ENCODE measurements at regions not wholly inside any gene's neighbourhood (a gene's known extent, or its start where the extent isn't known, plus 50 kb on each side); places are given as distances from the start of the nearest gene placed in this dataset.

- TF ChIP-seq CTCF (IDR thresholded peaks at IDR 0.05) (no peak), EP300 (IDR thresholded peaks at IDR 0.05) (no peak), POLR2AphosphoS5 (IDR thresholded peaks at IDR 0.05) (no peak), POLR2A (IDR thresholded peaks at IDR 0.05) (no peak)
Measured at GRCh38 chr12:90897316-90897715, 57.7 kb downstream of the CCER1 start.

Measured in gastroesophageal sphincter (tissue), 3 donors.